ENCODE measurements at regions not wholly inside any gene's neighbourhood (a gene's known extent, or its start where the extent isn't known, plus 50 kb on each side); places are given as distances from the start of the nearest gene placed in this dataset.

GRCh38 chr21:17900990-17901385 lies 81.8 kb upstream of the C21orf91 start:
- Histone ChIP-seq H3K4me3 (ENCODE audit: low read length) (no peak overlapping the region), H3K36me3 (ENCODE audit: control insufficient read depth, insufficient read depth, low read length, severe bottlenecking) (no peaks in the 10 kb centered on the region), H3K4me1 (ENCODE audit: control insufficient read depth, insufficient read depth, low read length) (peaks cover 26% of the 10 kb centered on the region), H3K9me3 (ENCODE audit: control insufficient read depth, low read length) (peaks cover 12% of the 10 kb centered on the region), H3K9ac (ENCODE audit: low read length) (no peak overlapping the region), H3K27me3 (replicated peaks; ENCODE audit: control insufficient read depth, insufficient read depth, low read length) (no peaks in the 10 kb centered on the region)
- no peak for DNase-seq (ENCODE audit: low read depth)

DNA sequence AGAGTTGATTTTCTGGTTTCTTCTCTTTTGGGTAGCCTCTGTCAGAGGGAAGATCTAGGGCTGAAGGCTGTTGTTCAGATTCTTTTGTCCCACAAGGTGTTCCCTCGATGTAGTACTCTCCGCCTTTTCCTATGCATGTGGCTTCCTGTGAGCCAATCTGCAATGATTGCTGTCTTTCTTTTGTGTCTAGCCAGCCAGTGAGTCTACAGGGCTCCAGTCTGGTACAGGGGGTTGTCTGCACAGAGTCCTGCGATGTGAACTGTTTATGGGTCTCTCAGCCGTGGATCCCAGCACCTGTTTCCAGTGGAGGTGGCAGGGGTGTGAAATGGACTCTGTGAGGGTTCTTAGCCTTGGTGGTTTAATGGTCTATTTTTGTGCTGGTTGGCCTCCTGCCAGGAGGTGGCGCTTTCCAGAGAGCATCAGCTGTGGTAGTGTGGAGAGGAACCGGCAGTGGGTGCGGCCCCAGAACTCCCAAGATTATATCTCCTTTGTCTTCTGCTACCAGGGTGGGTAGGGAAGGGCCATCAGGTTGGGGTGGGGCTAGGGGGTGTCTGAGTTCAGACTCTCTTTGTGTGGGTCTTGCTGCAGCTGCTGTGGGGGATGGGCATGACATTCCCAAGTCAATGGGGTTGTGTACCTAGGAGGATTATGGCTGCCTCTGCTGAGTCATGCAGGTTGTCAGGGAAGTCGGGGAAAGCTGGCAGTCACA lies 81.3 kb upstream of the C21orf91 start:
- no peaks in the 10 kb centered on the region for H3K27me3 ChIP-seq (replicated peaks; ENCODE audit: control insufficient read depth, insufficient read depth, low read length)
- no peak for DNase-seq (ENCODE audit: low read depth)
- no peaks in the 10 kb centered on the region for H3K36me3 ChIP-seq (ENCODE audit: control insufficient read depth, insufficient read depth, low read length, severe bottlenecking)
- peaks cover 26% of the 10 kb centered on the region for H3K4me1 ChIP-seq (ENCODE audit: control insufficient read depth, insufficient read depth, low read length)
- no peak overlapping the region for H3K4me3 ChIP-seq (ENCODE audit: low read length)
- peaks cover 12% of the 10 kb centered on the region for H3K9me3 ChIP-seq (ENCODE audit: control insufficient read depth, low read length)
- H3K9ac ChIP-seq (ENCODE audit: low read length) = no peak overlapping the region

DNA sequence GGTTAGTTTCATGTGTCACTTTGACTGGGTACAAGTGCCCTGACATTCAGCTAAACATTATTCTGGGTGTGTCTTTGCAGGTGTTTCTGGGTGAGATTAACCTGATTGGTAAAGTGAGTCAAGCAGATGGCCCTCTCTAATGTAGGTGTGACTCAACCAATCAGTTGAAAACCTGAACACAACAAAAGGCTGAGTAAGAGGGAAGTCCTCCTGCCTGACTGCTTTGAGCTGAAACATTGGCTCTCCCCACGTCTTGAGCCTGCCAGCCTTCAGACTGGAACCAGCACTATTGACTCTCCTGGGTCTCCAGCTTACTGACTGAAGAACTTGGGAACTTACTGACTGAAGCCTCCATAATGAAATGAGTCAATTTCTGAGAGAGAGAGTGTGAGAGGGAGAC lies 70.0 kb upstream of the C21orf91 start:
- Histone ChIP-seq H3K27me3 (replicated peaks; ENCODE audit: control insufficient read depth, insufficient read depth, low read length) (peaks cover 3% of the 10 kb centered on the region), H3K4me1 (ENCODE audit: control insufficient read depth, insufficient read depth, low read length) (no peaks in the 10 kb centered on the region), H3K36me3 (ENCODE audit: control insufficient read depth, insufficient read depth, low read length, severe bottlenecking) (no peaks in the 10 kb centered on the region), H3K9ac (ENCODE audit: low read length) (no peak overlapping the region), H3K4me3 (ENCODE audit: low read length) (no peak overlapping the region), H3K9me3 (ENCODE audit: control insufficient read depth, low read length) (no peaks in the 10 kb centered on the region)
- DNase-seq (ENCODE audit: low read depth) = no peak

DNA sequence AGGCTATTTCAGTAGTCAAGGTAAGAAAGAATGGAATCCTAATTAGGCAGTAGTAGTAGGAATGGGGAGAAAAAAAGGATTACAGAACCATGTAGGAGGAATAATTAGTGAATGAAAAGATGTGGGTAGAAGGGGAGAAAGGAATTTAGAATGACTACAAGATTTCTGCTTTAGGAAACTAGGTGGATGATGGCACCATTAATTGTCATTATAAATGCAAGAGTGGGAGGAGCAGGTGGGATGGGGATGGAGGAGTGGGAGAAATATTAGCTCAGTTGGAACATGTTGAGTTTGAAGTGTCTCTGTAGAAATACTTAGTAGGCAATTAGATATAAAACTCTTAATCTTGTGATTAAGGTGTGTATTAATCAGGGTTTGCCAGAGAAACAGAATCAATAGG lies 50.0 kb upstream of the C21orf91 start:
- peaks cover 7% of the 10 kb centered on the region for H3K4me1 ChIP-seq (ENCODE audit: control insufficient read depth, insufficient read depth, low read length)
- H3K36me3 ChIP-seq (ENCODE audit: control insufficient read depth, insufficient read depth, low read length, severe bottlenecking) = no peaks in the 10 kb centered on the region
- H3K4me3 ChIP-seq (ENCODE audit: low read length) = no peak overlapping the region
- no peaks in the 10 kb centered on the region for H3K27me3 ChIP-seq (replicated peaks; ENCODE audit: control insufficient read depth, insufficient read depth, low read length)
- DNase-seq (ENCODE audit: low read depth) = no peak
- no peak overlapping the region for H3K9ac ChIP-seq (ENCODE audit: low read length)
- no peaks in the 10 kb centered on the region for H3K9me3 ChIP-seq (ENCODE audit: control insufficient read depth, low read length)
